Esophagus muscularis mucosa (tissue), 4 donors: ENCODE measurements at regions not wholly inside any gene's neighbourhood (a gene's known extent, or its start where the extent isn't known, plus 50 kb on each side); places are given as distances from the start of the nearest gene placed in this dataset.

Experiments
- DNase-seq: peaks from one replicate; pipeline ENCODE4 v3.0.0-alpha.2; 2017; ENCODE audit errors: extremely low spot score
- H3K27ac ChIP-seq, 4 donors: fragments of 200-600 bp; sonication (generic); replicated peaks in 1 of 4; 1 replicate in 3 of 4; 2 replicates in 1 of 4; pipeline ENCODE4 v1.5.1; 2016 to 2019; ENCODE audit warnings: mild to moderate bottlenecking in 1 of 4
- H3K27me3 ChIP-seq, 4 donors: fragments of 200-600 bp; sonication (generic); one replicate each; pipeline versions ENCODE4 v1.5.1 to v1.6.0; 2016 to 2019
- H3K36me3 ChIP-seq, 4 donors: fragments of 200-600 bp; sonication (generic); one replicate each; pipeline ENCODE4 v1.5.1; 2016 to 2019
- H3K4me1 ChIP-seq, 4 donors: fragments of 200-600 bp; sonication (generic); one replicate each; pipeline ENCODE4 v1.5.1; 2016 to 2019
- H3K4me3 ChIP-seq, 4 donors: fragments of 200-600 bp; sonication (generic); 1 replicate in 2 of 4; 2 replicates in 2 of 4; pipeline ENCODE4 v1.5.1; 2016 to 2019; ENCODE audit warnings: mild to moderate bottlenecking in 4 of 4, moderate library complexity in 1 of 4
- H3K9me3 ChIP-seq, 4 donors: fragments of 200-600 bp; sonication (generic); 1 replicate in 3 of 4; 2 replicates in 1 of 4; pipeline ENCODE4 v1.5.1; 2016 to 2019
- CTCF ChIP-seq, 3 experiments: fragments of 200-600 bp in 2 of 3; fragments of 450-650 bp in 1 of 3; sonication (generic) in 2 of 3; IDR thresholded peaks; one replicate each; pipeline ENCODE4 v1.5.1; 2017 to 2019; ENCODE audit warnings: antibody characterized with exemption in 3 of 3, mild to moderate bottlenecking in 2 of 3, moderate library complexity in 1 of 3
- EP300 ChIP-seq: sonication (generic); formaldehyde crosslinking; IDR thresholded peaks from one replicate; pipeline ENCODE4 v1.6.1; 2017; ENCODE audit warnings: antibody characterized with exemption
- POLR2A ChIP-seq: fragments of 450-650 bp; IDR thresholded peaks from one replicate; pipeline ENCODE4 v1.6.1; 2017; ENCODE audit warnings: antibody characterized with exemption, moderate library complexity, mild to moderate bottlenecking, low read depth
- POLR2AphosphoS5 ChIP-seq, 2 donors: sonication (generic); formaldehyde crosslinking; IDR thresholded peaks; one replicate each; pipeline ENCODE4 v1.6.1; 2017; ENCODE audit warnings: antibody characterized with exemption in 2 of 2
- WGBS: methylation state at CpG from one replicate; pipeline ENCODE4 v1.1.5; 2018; 5-methylcytosine and 5-hydroxymethylcytosine counted together
- intact Hi-C: fragments of 100-400 bp; cut with DNase I; formaldehyde crosslinking; loops from one replicate; pipeline ENCODE4 v1.15.1; 2023

- 91% methylated on average over 3 of the region's 3 CpGs for WGBS
- no peak for TF ChIP-seq CTCF (IDR thresholded peaks at IDR 0.05)
- no peak for TF ChIP-seq EP300
- TF ChIP-seq POLR2A = no peak
- no peak for TF ChIP-seq POLR2AphosphoS5 (IDR thresholded peaks at IDR 0.05)
- Histone ChIP-seq H3K27ac (peak overlapping the region in 1 of 4 donors; percentile 35), H3K4me1 (peaks cover 13 to 20% (median 17%) of the 10 kb centered on the region in 4 donors), H3K36me3 (no peaks in the 10 kb centered on the region), H3K4me3 (no peak overlapping the region), H3K27me3 (no peaks in the 10 kb centered on the region), H3K9me3 (no peaks in the 10 kb centered on the region)
- no peak for DNase-seq
- intact Hi-C loops = no loop called here
Measured at GRCh38 chr21:33969581-33969980, 54.0 kb upstream of the ATP5PO start.

GRCh38 chr21:33968995-33969348 lies 53.4 kb upstream of the ATP5PO start:
- intact Hi-C loops = no loop called here
- DNase-seq = no peak
- Histone ChIP-seq H3K9me3 (no peaks in the 10 kb centered on the region), H3K27ac (peak overlapping the region in 2 of 4 donors; percentile 34 to 35), H3K4me1 (peaks cover 13 to 20% (median 17%) of the 10 kb centered on the region in 4 donors), H3K27me3 (no peaks in the 10 kb centered on the region), H3K4me3 (no peak overlapping the region), H3K36me3 (no peaks in the 10 kb centered on the region)
- 61% methylated on average over 4 of the region's 4 CpGs for WGBS
- TF ChIP-seq POLR2A (no peak), POLR2AphosphoS5 (IDR thresholded peaks at IDR 0.05) (no peak), EP300 (no peak), CTCF (IDR thresholded peaks at IDR 0.05) (no peak)

- Histone ChIP-seq H3K36me3 (no peaks in the 10 kb centered on the region), H3K4me1 (peaks cover 13 to 20% (median 17%) of the 10 kb centered on the region in 4 donors), H3K9me3 (no peaks in the 10 kb centered on the region), H3K27ac (peak overlapping the region in 3 of 4 donors; percentile 30 to 35 (median 34)), H3K4me3 (no peak overlapping the region), H3K27me3 (no peaks in the 10 kb centered on the region)
- intact Hi-C loops = no loop called here
- DNase-seq = no peak
- TF ChIP-seq EP300 (no peak), POLR2AphosphoS5 (IDR thresholded peaks at IDR 0.05) (no peak), CTCF (IDR thresholded peaks at IDR 0.05) (no peak), POLR2A (no peak)
- WGBS = 76% methylated on average over 5 of the region's 5 CpGs
Measured at GRCh38 chr21:33968080-33968994, 52.7 kb upstream of the ATP5PO start.

GRCh38 chr21:33967086-33967571 lies 51.5 kb upstream of the ATP5PO start:
- Histone ChIP-seq H3K27ac (no peak overlapping the region), H3K9me3 (no peaks in the 10 kb centered on the region), H3K36me3 (no peaks in the 10 kb centered on the region), H3K27me3 (no peaks in the 10 kb centered on the region), H3K4me3 (no peak overlapping the region), H3K4me1 (peaks cover 13 to 20% (median 17%) of the 10 kb centered on the region in 4 donors)
- whole genome bisulfite sequencing = 74% methylated on average over 5 of the region's 5 CpGs
- TF ChIP-seq EP300 (no peak), POLR2AphosphoS5 (IDR thresholded peaks at IDR 0.05) (no peak), POLR2A (no peak), CTCF (IDR thresholded peaks at IDR 0.05) (no peak)
- DNase-seq = no peak
- intact Hi-C loops = no loop called here
